Lower lobe of right lung (tissue), 2 donors: ENCODE measurements at regions not wholly inside any gene's neighbourhood (a gene's known extent, or its start where the extent isn't known, plus 50 kb on each side); places are given as distances from the start of the nearest gene placed in this dataset.

ENCODE experiments used
- ATAC-seq, 2 donors: fragments of 200-7000 bp; cut with Tn5 transposase; one replicate each; pipeline ENCODE4 v1.9.1; 2020 to 2022; ENCODE audit warnings: mild to moderate bottlenecking in 2 of 2, moderate library complexity in 2 of 2
- DNase-seq: peaks from one replicate; pipeline ENCODE4 v3.0.0-alpha.2; 2020
- H3K27ac ChIP-seq: fragments of 200-600 bp; one replicate; pipeline ENCODE4 v1.8.0; 2022
- H3K27me3 ChIP-seq: fragments of 200-600 bp; one replicate; pipeline ENCODE4 v1.8.0; 2022; ENCODE audit warnings: low read depth
- H3K36me3 ChIP-seq: fragments of 200-600 bp; one replicate; pipeline ENCODE4 v1.8.0; 2022; ENCODE audit warnings: mild to moderate bottlenecking
- H3K4me1 ChIP-seq: fragments of 200-600 bp; one replicate; pipeline ENCODE4 v1.8.0; 2022
- H3K4me3 ChIP-seq: fragments of 200-600 bp; one replicate; pipeline ENCODE4 v1.8.0; 2022; ENCODE audit warnings: mild to moderate bottlenecking
- H3K9me3 ChIP-seq: fragments of 200-600 bp; one replicate; pipeline ENCODE4 v1.8.0; 2022
- CTCF ChIP-seq: fragments of 200-600 bp; IDR thresholded peaks from one replicate; pipeline ENCODE4 v1.8.0; 2022; ENCODE audit warnings: antibody characterized with exemption, mild to moderate bottlenecking
- intact Hi-C: fragments of 100-400 bp; cut with DNase I; formaldehyde crosslinking; loops from one replicate; pipeline ENCODE4 v1.11.0; 2022
- donor health status: DM: no; HTN: yes; CAD: no; lungs with severe emphysema.

GRCh38 chr9:135286961-135287360, 192.6 kb upstream of the PPP1R26 start:
- H3K9me3 ChIP-seq, result no peaks in the 10 kb centered on the region
- intact Hi-C loops, result no loop called here
- no peak overlapping the region for H3K27ac ChIP-seq
- no peak for TF ChIP-seq CTCF
- no peaks in the 10 kb centered on the region for H3K4me1 ChIP-seq
- peak; percentile 24 for DNase-seq
- no peak for ATAC-seq
- peaks cover 8% of the 10 kb centered on the region for H3K27me3 ChIP-seq
- H3K4me3 ChIP-seq, result no peak overlapping the region
- no peaks in the 10 kb centered on the region for H3K36me3 ChIP-seq

GRCh38 chr9:135287627-135288026, 192.0 kb upstream of the PPP1R26 start:
- Histone ChIP-seq H3K36me3 (no peaks in the 10 kb centered on the region), H3K9me3 (no peaks in the 10 kb centered on the region), H3K27me3 (peaks cover 8% of the 10 kb centered on the region), H3K4me3 (no peak overlapping the region), H3K27ac (no peak overlapping the region), H3K4me1 (no peaks in the 10 kb centered on the region)
- intact Hi-C loops, result no loop called here
- DNase-seq (no peak), ATAC-seq (no peak)
- TF ChIP-seq CTCF, result no peak

DNA sequence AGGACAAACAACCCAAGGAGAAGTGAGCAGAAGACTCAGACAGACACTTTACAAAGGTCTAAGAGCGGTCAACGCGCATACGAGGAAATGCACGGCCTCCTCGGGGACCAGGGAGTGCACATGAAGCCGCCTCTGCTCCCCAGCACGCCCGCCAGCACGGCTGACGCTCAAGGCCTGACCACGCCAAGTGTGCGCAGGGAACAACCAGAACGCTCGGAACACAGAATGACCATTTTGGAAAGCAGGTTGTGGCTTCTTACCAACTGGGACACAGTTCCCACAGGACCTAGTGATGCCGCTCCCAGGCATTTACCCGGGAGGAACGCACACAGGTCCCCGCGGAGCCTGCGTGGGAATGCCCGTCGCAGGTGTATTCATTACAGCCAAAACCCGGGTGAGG, 191.5 kb upstream of the PPP1R26 start:
- ATAC-seq, result no peak
- H3K4me3 ChIP-seq, result no peak overlapping the region
- H3K36me3 ChIP-seq, result no peaks in the 10 kb centered on the region
- H3K9me3 ChIP-seq, result no peaks in the 10 kb centered on the region
- intact Hi-C loops, result no loop called here
- no peak for TF ChIP-seq CTCF
- DNase-seq, result no peak
- peaks cover 8% of the 10 kb centered on the region for H3K27me3 ChIP-seq
- no peak overlapping the region for H3K27ac ChIP-seq
- H3K4me1 ChIP-seq, result no peaks in the 10 kb centered on the region

GRCh38 chr9:135289081-135289491, 190.5 kb upstream of the PPP1R26 start:
- Histone ChIP-seq H3K4me3 (no peak overlapping the region), H3K4me1 (no peaks in the 10 kb centered on the region), H3K27ac (no peak overlapping the region), H3K36me3 (no peaks in the 10 kb centered on the region), H3K9me3 (no peaks in the 10 kb centered on the region), H3K27me3 (peaks cover 8% of the 10 kb centered on the region)
- intact Hi-C loops, result no loop called here
- no peak for ATAC-seq
- no peak for TF ChIP-seq CTCF
- no peak for DNase-seq

DNA sequence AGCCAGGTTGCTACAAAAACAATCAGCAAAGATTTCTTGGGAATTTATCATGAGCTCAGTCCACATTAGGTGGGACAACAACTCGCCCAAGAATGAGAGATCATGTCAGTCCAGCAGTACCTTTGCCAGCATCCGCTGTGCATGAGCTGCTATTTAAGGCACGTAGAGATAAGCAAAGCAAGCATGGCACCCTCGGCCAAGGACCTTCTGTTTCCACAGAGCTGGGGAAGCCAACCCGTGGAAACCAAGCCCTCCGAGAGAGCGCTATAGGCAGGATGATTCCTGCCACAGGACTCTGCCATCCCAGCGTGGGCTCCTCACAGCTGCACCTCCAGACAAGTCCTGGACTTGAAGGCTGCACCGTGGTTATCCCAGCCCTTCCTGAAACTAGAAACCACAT, 189.5 kb upstream of the PPP1R26 start:
- intact Hi-C loops, result no loop called here
- H3K36me3 ChIP-seq, result no peaks in the 10 kb centered on the region
- H3K9me3 ChIP-seq, result no peaks in the 10 kb centered on the region
- no peak overlapping the region for H3K27ac ChIP-seq
- no peaks in the 10 kb centered on the region for H3K4me1 ChIP-seq
- DNase-seq (no peak), ATAC-seq (no peak)
- TF ChIP-seq CTCF, result no peak
- no peak overlapping the region for H3K4me3 ChIP-seq
- peaks cover 8% of the 10 kb centered on the region for H3K27me3 ChIP-seq

DNA sequence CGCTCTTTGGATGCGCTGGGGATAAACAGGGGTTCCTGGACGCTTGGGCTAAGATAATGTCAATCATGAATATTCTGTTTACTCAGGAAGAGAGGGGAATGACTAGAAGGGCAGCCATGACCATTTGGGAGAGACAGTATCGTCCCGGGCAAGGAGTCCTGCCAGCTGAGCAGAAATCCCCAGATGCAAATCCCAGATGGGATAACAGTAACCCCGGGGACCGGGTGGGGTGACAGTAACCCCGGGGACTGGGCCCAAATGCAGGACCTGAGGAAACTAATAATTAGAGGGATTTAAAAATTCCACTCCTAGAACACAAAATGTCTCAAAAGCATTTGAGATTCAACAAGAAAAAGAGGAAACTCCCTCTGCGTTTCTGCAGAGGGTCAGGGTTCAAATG, 189.0 kb upstream of the PPP1R26 start:
- no peak for TF ChIP-seq CTCF
- intact Hi-C loops, result no loop called here
- no peak for DNase-seq
- Histone ChIP-seq H3K27me3 (peaks cover 8% of the 10 kb centered on the region), H3K4me3 (no peak overlapping the region), H3K4me1 (no peaks in the 10 kb centered on the region), H3K9me3 (no peaks in the 10 kb centered on the region), H3K36me3 (no peaks in the 10 kb centered on the region), H3K27ac (no peak overlapping the region)
- no peak for ATAC-seq
